PC-3 (cell line): ENCODE measurements at regions not wholly inside any gene's neighbourhood (a gene's known extent, or its start where the extent isn't known, plus 50 kb on each side); places are given as distances from the start of the nearest gene placed in this dataset.

Source experiments
- ATAC-seq: fragments of 200-7000 bp; cut with Tn5 transposase; 2 replicates; pipeline ENCODE4 v1.9.1; 2020; ENCODE audit warnings: mild to moderate bottlenecking, moderate library complexity
- BruUV-seq: library from RNA; stranded (reverse); fragments of 400-500 nt; replicated peaks from 2 replicates; lab custom pipeline; 2021; lab: Mats Ljungman, UMichigan
- CTCF ChIA-PET: fragments of 300-600 bp; sonication (Branson Sonifier 250); formaldehyde crosslinking; loops from one replicate; lab custom pipeline; 2022; ENCODE audit warnings: antibody characterized with exemption; lab: Charles Lee
- POLR2A ChIA-PET: fragments of 300-600 bp; sonication (Branson Sonifier 250); formaldehyde crosslinking; loops from one replicate; lab custom pipeline; 2022; ENCODE audit warnings: antibody characterized with exemption; ENCODE audit not compliant: unreplicated experiment; lab: Charles Lee
- DNase-seq: peaks from one replicate; pipeline ENCODE4 v3.0.0-alpha.2; 2015
- H2AFZ ChIP-seq: fragments of 300-600 bp; sonication (generic); 2 replicates; pipeline ENCODE4 v1.6.0; 2016; ENCODE audit warnings: antibody characterized with exemption, low read length
- H3F3A ChIP-seq: fragments of 300-600 bp; sonication (generic); one replicate; pipeline ENCODE4 v1.6.0; 2017; ENCODE audit warnings: antibody characterized with exemption, low read length, control low read depth, mild to moderate bottlenecking; ENCODE audit not compliant: unreplicated experiment
- H3K27ac ChIP-seq: fragments of 300-600 bp; sonication (generic); 2 replicates; pipeline ENCODE4 v1.5.1; 2016; ENCODE audit warnings: mild to moderate bottlenecking, low read length
- H3K27me3 ChIP-seq: fragments of 300-600 bp; sonication (generic); 2 replicates; pipeline ENCODE4 v1.6.1; 2016; ENCODE audit warnings: low read length, mixed read lengths
- H3K36me3 ChIP-seq: fragments of 300-600 bp; sonication (generic); 2 replicates; pipeline ENCODE4 v1.6.1; 2016; ENCODE audit warnings: low read depth, mixed run types, low read length, mixed read lengths
- H3K4me1 ChIP-seq: fragments of 300-600 bp; sonication (generic); 2 replicates; pipeline ENCODE4 v1.5.1; 2016; ENCODE audit warnings: low read length; ENCODE audit not compliant: insufficient read depth
- H3K4me2 ChIP-seq: fragments of 300-600 bp; sonication (generic); 2 replicates; pipeline ENCODE4 v1.6.0; 2016; ENCODE audit warnings: low read length
- H3K4me3 ChIP-seq: fragments of 300-600 bp; sonication (generic); 2 replicates; pipeline ENCODE4 v1.5.1; 2016; ENCODE audit warnings: mild to moderate bottlenecking, low read length, mixed read lengths
- H3K79me2 ChIP-seq: fragments of 300-600 bp; sonication (generic); 2 replicates; pipeline ENCODE4 v1.6.1; 2017; ENCODE audit warnings: low read length, mixed read lengths
- H3K9ac ChIP-seq: fragments of 300-600 bp; sonication (generic); 2 replicates; pipeline ENCODE4 v1.6.0; 2016; ENCODE audit warnings: mild to moderate bottlenecking, low read length
- H3K9me2 ChIP-seq: fragments of 300-600 bp; sonication (generic); replicated peaks from 2 replicates; pipeline ENCODE4 v1.6.1; 2016; ENCODE audit warnings: mixed run types, low read length, mixed read lengths
- H3K9me3 ChIP-seq: fragments of 300-600 bp; sonication (generic); 2 replicates; pipeline ENCODE4 v1.6.1; 2016; ENCODE audit warnings: low read length, mixed read lengths
- H4K20me1 ChIP-seq: fragments of 300-600 bp; sonication (generic); 2 replicates; pipeline ENCODE4 v1.6.1; 2016; ENCODE audit warnings: low read length, mixed read lengths
- EZH2 ChIP-seq: fragments of 300-600 bp; sonication (generic); IDR thresholded peaks from one replicate; pipeline ENCODE4 v1.6.1; 2017; ENCODE audit warnings: antibody characterized with exemption, mild to moderate bottlenecking, low read length; ENCODE audit not compliant: unreplicated experiment
- EZH2phosphoT487 ChIP-seq: fragments of 300-600 bp; sonication (generic); IDR thresholded peaks from 2 replicates; pipeline ENCODE4 v1.6.1; 2018; ENCODE audit warnings: mild to moderate bottlenecking, antibody characterized with exemption, low read length, borderline replicate concordance
- intact Hi-C: fragments of 100-400 bp; cut with micrococcal nuclease; formaldehyde crosslinking; loops from 2 replicates; pipeline ENCODE4 v1.9.0; 2023
- TF ChIP-seq, protein P1 (sequence below): fragments of 300-600 bp; sonication (generic); conservative IDR thresholded peaks from 2 replicates; pipeline ENCODE4 v1.5.1; 2017; ENCODE audit warnings: antibody characterized with exemption, low read depth, mild to moderate bottlenecking, low read length

DNA sequence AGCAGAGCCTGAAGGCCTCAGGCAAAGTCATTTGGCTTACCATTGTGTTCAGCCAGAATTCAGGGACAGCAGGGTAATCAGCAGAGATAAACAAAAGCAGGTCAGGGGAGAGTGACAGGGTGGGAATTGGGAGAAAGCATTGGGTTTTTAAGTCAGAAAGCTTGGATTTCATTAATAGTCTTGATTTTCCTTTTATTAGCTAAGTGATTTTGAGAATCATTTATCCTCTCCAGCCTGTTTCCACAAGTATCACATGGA is 410.1 kb downstream of the HNRNPD start:
- peaks cover 6% of the 10 kb centered on the region for H3K27me3 ChIP-seq
- CTCF ChIA-PET = no interaction called here
- H3K9me3 ChIP-seq = no peaks in the 10 kb centered on the region
- no peak for DNase-seq
- H3F3A ChIP-seq = no peaks in the 10 kb centered on the region
- H3K9ac ChIP-seq = no peak overlapping the region
- H3K27ac ChIP-seq = no peak overlapping the region
- no peaks in the 10 kb centered on the region for H4K20me1 ChIP-seq
- no peaks in the 10 kb centered on the region for H3K79me2 ChIP-seq
- POLR2A ChIA-PET = no interaction called here
- H3K4me2 ChIP-seq = no peak overlapping the region
- ATAC-seq = no peak
- no TSS peak for BruUV-seq
- TF ChIP-seq EZH2 = no peak
- TF ChIP-seq EZH2phosphoT487 = no peak
- TF ChIP-seq, protein P1, sequence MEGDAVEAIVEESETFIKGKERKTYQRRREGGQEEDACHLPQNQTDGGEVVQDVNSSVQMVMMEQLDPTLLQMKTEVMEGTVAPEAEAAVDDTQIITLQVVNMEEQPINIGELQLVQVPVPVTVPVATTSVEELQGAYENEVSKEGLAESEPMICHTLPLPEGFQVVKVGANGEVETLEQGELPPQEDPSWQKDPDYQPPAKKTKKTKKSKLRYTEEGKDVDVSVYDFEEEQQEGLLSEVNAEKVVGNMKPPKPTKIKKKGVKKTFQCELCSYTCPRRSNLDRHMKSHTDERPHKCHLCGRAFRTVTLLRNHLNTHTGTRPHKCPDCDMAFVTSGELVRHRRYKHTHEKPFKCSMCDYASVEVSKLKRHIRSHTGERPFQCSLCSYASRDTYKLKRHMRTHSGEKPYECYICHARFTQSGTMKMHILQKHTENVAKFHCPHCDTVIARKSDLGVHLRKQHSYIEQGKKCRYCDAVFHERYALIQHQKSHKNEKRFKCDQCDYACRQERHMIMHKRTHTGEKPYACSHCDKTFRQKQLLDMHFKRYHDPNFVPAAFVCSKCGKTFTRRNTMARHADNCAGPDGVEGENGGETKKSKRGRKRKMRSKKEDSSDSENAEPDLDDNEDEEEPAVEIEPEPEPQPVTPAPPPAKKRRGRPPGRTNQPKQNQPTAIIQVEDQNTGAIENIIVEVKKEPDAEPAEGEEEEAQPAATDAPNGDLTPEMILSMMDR = no peak
- no peak overlapping the region for H2AFZ ChIP-seq
- H3K4me3 ChIP-seq = no peak overlapping the region
- no peaks in the 10 kb centered on the region for H3K36me3 ChIP-seq
- no peaks in the 10 kb centered on the region for H3K9me2 ChIP-seq
- intact Hi-C loops = no loop called here
- no peaks in the 10 kb centered on the region for H3K4me1 ChIP-seq

DNA sequence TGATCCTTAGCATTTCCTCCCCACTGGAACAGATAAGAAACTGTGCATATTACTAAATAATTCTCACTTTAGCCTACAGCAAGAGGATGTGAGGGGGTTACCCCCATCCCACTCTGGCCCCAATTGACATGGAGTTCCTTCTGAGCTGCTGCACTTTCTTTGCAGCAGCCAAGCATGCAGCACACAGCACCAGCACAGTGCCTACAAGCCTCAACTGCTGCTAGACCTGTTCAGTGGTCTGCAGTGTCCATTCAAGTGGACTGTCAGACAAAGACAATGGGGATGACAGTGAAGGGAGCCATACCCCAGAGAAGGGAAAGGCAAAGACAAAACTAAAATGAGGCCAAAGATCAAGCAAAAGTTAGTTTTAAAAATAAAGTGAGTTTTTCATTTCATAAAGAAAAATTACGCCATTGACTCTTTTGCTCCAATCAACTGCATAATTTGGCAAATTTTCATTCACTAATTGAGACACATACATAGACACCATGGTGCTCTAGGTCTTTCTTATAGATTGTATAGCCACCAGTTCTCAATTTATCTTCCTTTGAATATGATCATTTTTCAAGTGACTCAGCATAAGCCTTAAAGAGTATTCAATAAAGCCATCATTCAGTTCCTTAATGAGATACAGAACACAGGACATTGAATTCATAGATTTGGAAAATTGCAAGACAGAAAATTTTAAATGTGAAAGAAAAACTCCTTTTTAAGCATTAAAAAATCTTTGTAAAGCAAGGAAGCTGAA is 410.6 kb downstream of the HNRNPD start:
- BruUV-seq = no TSS peak

DNA sequence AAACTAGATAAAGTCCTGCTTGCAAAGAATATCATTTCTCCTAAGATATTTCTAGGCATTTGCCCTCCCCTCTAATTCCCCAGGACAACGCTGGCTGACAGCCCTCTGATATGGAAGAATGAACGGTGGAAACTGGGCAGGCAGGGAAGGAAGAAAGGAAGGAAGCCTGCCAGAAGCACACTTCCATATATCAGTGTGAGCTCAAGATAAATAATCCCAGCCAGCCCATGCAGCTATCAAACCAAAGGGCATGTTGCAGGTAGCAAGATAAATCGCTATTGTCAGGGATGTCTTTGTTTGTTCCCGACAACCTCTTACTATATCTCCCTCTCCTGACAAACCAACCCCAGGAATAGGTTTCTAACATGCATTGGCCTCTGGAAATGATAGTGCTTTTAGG is 412.8 kb downstream of the HNRNPD start:
- CTCF ChIA-PET = no interaction called here
- no peaks in the 10 kb centered on the region for H3F3A ChIP-seq
- H3K36me3 ChIP-seq = no peaks in the 10 kb centered on the region
- ATAC-seq (no peak), DNase-seq (no peak)
- TF ChIP-seq, protein P1 = no peak
- TF ChIP-seq EZH2phosphoT487 = no peak
- no peak for TF ChIP-seq EZH2
- intact Hi-C loops = no loop called here
- no peaks in the 10 kb centered on the region for H3K79me2 ChIP-seq
- no peak overlapping the region for H3K4me3 ChIP-seq
- H3K9me2 ChIP-seq = no peaks in the 10 kb centered on the region
- no peaks in the 10 kb centered on the region for H3K9me3 ChIP-seq
- H2AFZ ChIP-seq = no peak overlapping the region
- H3K27me3 ChIP-seq = peaks cover 6% of the 10 kb centered on the region; the same call in 1 of the 2 replicates
- H3K27ac ChIP-seq = no peak overlapping the region
- H4K20me1 ChIP-seq = no peaks in the 10 kb centered on the region
- POLR2A ChIA-PET = no interaction called here
- H3K4me1 ChIP-seq = no peaks in the 10 kb centered on the region
- no peak overlapping the region for H3K9ac ChIP-seq
- H3K4me2 ChIP-seq = no peak overlapping the region
- BruUV-seq = no TSS peak

More for the DNA sequence above, 410.6 kb downstream of the HNRNPD start:
- Histone ChIP-seq H3F3A (no peaks in the 10 kb centered on the region), H3K4me3 (no peak overlapping the region), H4K20me1 (no peaks in the 10 kb centered on the region), H3K4me2 (no peak overlapping the region), H3K4me1 (no peaks in the 10 kb centered on the region), H3K27ac (no peak overlapping the region), H3K9me3 (no peaks in the 10 kb centered on the region), H3K27me3 (peaks cover 6% of the 10 kb centered on the region), H3K79me2 (no peaks in the 10 kb centered on the region), H3K9me2 (no peaks in the 10 kb centered on the region), H3K36me3 (no peaks in the 10 kb centered on the region), H2AFZ (no peak overlapping the region), H3K9ac (no peak overlapping the region)
- CTCF ChIA-PET = no interaction called here
- POLR2A ChIA-PET = no interaction called here
- TF ChIP-seq EZH2 (no peak), EZH2phosphoT487 (no peak)
- TF ChIP-seq, protein P1 = no peak
- no peak for DNase-seq
- no peak for ATAC-seq
- intact Hi-C loops = no loop called here
